Ishikawa (cell line): ENCODE measurements at regions not wholly inside any gene's neighbourhood (a gene's known extent, or its start where the extent isn't known, plus 50 kb on each side); places are given as distances from the start of the nearest gene placed in this dataset.

Experiments
- CEBPB ChIP-seq: IDR thresholded peaks from 2 replicates; pipeline ENCODE4 v1.6.1; 2012
- CREB1 ChIP-seq: IDR thresholded peaks from 2 replicates; pipeline ENCODE4 v1.6.1; 2012; ENCODE audit warnings: low read depth
- EGR1 ChIP-seq: IDR thresholded peaks from 2 replicates; pipeline ENCODE4 v1.6.1; 2012
- EP300 ChIP-seq: IDR thresholded peaks from 2 replicates; pipeline ENCODE4 v1.6.1; 2012; ENCODE audit warnings: borderline replicate concordance
- FOXM1 ChIP-seq: IDR thresholded peaks from 2 replicates; pipeline ENCODE4 v1.6.1; 2012; ENCODE audit warnings: low read depth, borderline replicate concordance
- MAX ChIP-seq: IDR thresholded peaks from 2 replicates; pipeline ENCODE4 v1.6.1; 2012
- NFIC ChIP-seq: IDR thresholded peaks from 2 replicates; pipeline ENCODE4 v1.6.1; 2012
- RAD21 ChIP-seq: IDR thresholded peaks from 2 replicates; pipeline ENCODE4 v1.6.1; 2012; ENCODE audit warnings: low read depth
- REST ChIP-seq: IDR thresholded peaks from 2 replicates; pipeline ENCODE4 v1.6.1; 2012; ENCODE audit warnings: low read depth, mild to moderate bottlenecking
- TAF1 ChIP-seq: IDR thresholded peaks from 2 replicates; pipeline ENCODE4 v1.6.1; 2012; ENCODE audit warnings: low read depth, mild to moderate bottlenecking
- TCF12 ChIP-seq: IDR thresholded peaks from 2 replicates; pipeline ENCODE4 v1.6.1; 2012; ENCODE audit warnings: low read depth
- TEAD4 ChIP-seq: IDR thresholded peaks from 2 replicates; pipeline ENCODE4 v1.6.1; 2012
- USF1 ChIP-seq: IDR thresholded peaks from 2 replicates; pipeline ENCODE4 v1.6.1; 2012
- YY1 ChIP-seq: IDR thresholded peaks from 2 replicates; pipeline ENCODE4 v1.6.1; 2012; ENCODE audit warnings: low read depth
- ZBTB7A ChIP-seq: IDR thresholded peaks from 2 replicates; pipeline ENCODE4 v1.6.1; 2012; ENCODE audit warnings: low read depth

GRCh38 chr22:48621085-48621484, 1206.6 kb downstream of the BRD1 start:
- no peak for TF ChIP-seq CREB1
- no peak for TF ChIP-seq EGR1
- no peak for TF ChIP-seq CEBPB
- TF ChIP-seq USF1: no peak
- TF ChIP-seq TAF1: no peak
- TF ChIP-seq REST: no peak
- TF ChIP-seq FOXM1: no peak

GRCh38 chr22:48619721-48620120, 1208.0 kb downstream of the BRD1 start:
- TF ChIP-seq EGR1 (no peak), CREB1 (no peak), REST (no peak), YY1 (no peak), ZBTB7A (no peak), MAX (no peak), EP300 (no peak), TEAD4 (no peak), RAD21 (no peak), USF1 (no peak), TCF12 (no peak), TAF1 (no peak), CEBPB (no peak), NFIC (no peak)

- TF ChIP-seq REST: no peak
- no peak for TF ChIP-seq EGR1
- no peak for TF ChIP-seq CEBPB
- no peak for TF ChIP-seq MAX
- no peak for TF ChIP-seq RAD21
- TF ChIP-seq TCF12: no peak
- TF ChIP-seq TAF1: no peak
- TF ChIP-seq TEAD4: no peak
- no peak for TF ChIP-seq USF1
Observed at GRCh38 chr22:48618326-48618725, 1209.3 kb downstream of the BRD1 start.

GRCh38 chr22:48616656-48617055, 1211.0 kb downstream of the BRD1 start:
- TF ChIP-seq CEBPB (no peak), TAF1 (no peak), EP300 (no peak), TCF12 (no peak), EGR1 (no peak), MAX (no peak), TEAD4 (no peak), YY1 (no peak), RAD21 (no peak), ZBTB7A (no peak), FOXM1 (no peak)
